PC-9 (cell line): ENCODE measurements at regions not wholly inside any gene's neighbourhood (a gene's known extent, or its start where the extent isn't known, plus 50 kb on each side); places are given as distances from the start of the nearest gene placed in this dataset.

Experiments
- BruUV-seq: library from RNA; stranded (reverse); fragments of 400-500 nt; replicated peaks from 2 replicates; lab custom pipeline; 2021; lab: Mats Ljungman, UMichigan
- CTCF ChIA-PET: fragments of 300-600 bp; sonication (Branson Sonifier 250); formaldehyde crosslinking; loops from one replicate; lab custom pipeline; 2022; ENCODE audit warnings: antibody characterized with exemption; lab: Charles Lee
- POLR2A ChIA-PET: fragments of 300-600 bp; sonication (Branson Sonifier 250); formaldehyde crosslinking; loops from one replicate; lab custom pipeline; 2022; ENCODE audit warnings: antibody characterized with exemption; ENCODE audit not compliant: unreplicated experiment; lab: Charles Lee
- DNase-seq, 2 experiments: peaks; one replicate each; pipeline versions ENCODE4 v3.0.0 to v3.0.0-alpha.2; 2015 to 2022; ENCODE audit warnings: mixed read lengths in 1 of 2
- H2AFZ ChIP-seq: fragments of 200-600 bp; sonication (generic); 2 replicates; pipeline ENCODE4 v1.8.1; 2017; ENCODE audit warnings: antibody characterized with exemption
- H3F3A ChIP-seq: fragments of 200-600 bp; sonication (generic); 2 replicates; pipeline ENCODE4 v1.8.1; 2017; ENCODE audit warnings: antibody characterized with exemption, mild to moderate bottlenecking, low read depth; ENCODE audit not compliant: insufficient read depth
- H3K27ac ChIP-seq: fragments of 200-600 bp; sonication (generic); 2 replicates; pipeline ENCODE4 v1.6.1; 2016; ENCODE audit warnings: mixed run types
- H3K27me3 ChIP-seq: fragments of 200-600 bp; sonication (generic); 2 replicates; pipeline ENCODE4 v1.6.1; 2016; ENCODE audit warnings: low read depth, mixed run types; ENCODE audit not compliant: insufficient read depth
- H3K36me3 ChIP-seq: fragments of 200-600 bp; sonication (generic); 2 replicates; pipeline ENCODE4 v1.6.1; 2016; ENCODE audit warnings: low read depth, mixed run types
- H3K4me1 ChIP-seq: fragments of 200-600 bp; sonication (generic); replicated peaks from 2 replicates; pipeline ENCODE4 v1.6.1; 2016; ENCODE audit warnings: mixed run types; ENCODE audit not compliant: insufficient read depth
- H3K4me2 ChIP-seq: fragments of 200-600 bp; sonication (generic); 2 replicates; pipeline ENCODE4 v1.6.1; 2017; ENCODE audit warnings: mixed run types
- H3K4me3 ChIP-seq: fragments of 200-600 bp; sonication (generic); 2 replicates; pipeline ENCODE4 v1.6.1; 2016; ENCODE audit warnings: mixed run types
- H3K79me2 ChIP-seq: fragments of 200-600 bp; sonication (generic); 2 replicates; pipeline ENCODE4 v1.6.1; 2017; ENCODE audit warnings: low read depth, mixed run types
- H3K9me2 ChIP-seq: fragments of 200-600 bp; sonication (generic); 2 replicates; pipeline ENCODE4 v1.8.1; 2017; ENCODE audit warnings: mild to moderate bottlenecking; ENCODE audit not compliant: insufficient read depth
- H3K9me3 ChIP-seq: fragments of 200-600 bp; sonication (generic); 2 replicates; pipeline ENCODE4 v1.8.1; 2016; ENCODE audit warnings: low read depth; ENCODE audit not compliant: insufficient read depth
- H4K20me1 ChIP-seq: fragments of 200-600 bp; sonication (generic); 2 replicates; pipeline ENCODE4 v1.8.1; 2017; ENCODE audit not compliant: insufficient read depth
- EZH2 ChIP-seq: fragments of 200-600 bp; sonication (generic); IDR thresholded peaks from 2 replicates; pipeline ENCODE4 v1.8.0; 2017; ENCODE audit warnings: antibody characterized with exemption, low read depth
- intact Hi-C: fragments of 100-400 bp; cut with micrococcal nuclease; formaldehyde crosslinking; loops from one replicate; pipeline ENCODE4 v1.10.0; 2022; ENCODE audit not compliant: unreplicated experiment
- TF ChIP-seq, protein P1 (sequence below): fragments of 200-600 bp; sonication (generic); conservative IDR thresholded peaks from 2 replicates; pipeline ENCODE4 v1.6.1; 2017; ENCODE audit warnings: mixed run types, antibody characterized with exemption, mild to moderate bottlenecking, moderate library complexity

DNA sequence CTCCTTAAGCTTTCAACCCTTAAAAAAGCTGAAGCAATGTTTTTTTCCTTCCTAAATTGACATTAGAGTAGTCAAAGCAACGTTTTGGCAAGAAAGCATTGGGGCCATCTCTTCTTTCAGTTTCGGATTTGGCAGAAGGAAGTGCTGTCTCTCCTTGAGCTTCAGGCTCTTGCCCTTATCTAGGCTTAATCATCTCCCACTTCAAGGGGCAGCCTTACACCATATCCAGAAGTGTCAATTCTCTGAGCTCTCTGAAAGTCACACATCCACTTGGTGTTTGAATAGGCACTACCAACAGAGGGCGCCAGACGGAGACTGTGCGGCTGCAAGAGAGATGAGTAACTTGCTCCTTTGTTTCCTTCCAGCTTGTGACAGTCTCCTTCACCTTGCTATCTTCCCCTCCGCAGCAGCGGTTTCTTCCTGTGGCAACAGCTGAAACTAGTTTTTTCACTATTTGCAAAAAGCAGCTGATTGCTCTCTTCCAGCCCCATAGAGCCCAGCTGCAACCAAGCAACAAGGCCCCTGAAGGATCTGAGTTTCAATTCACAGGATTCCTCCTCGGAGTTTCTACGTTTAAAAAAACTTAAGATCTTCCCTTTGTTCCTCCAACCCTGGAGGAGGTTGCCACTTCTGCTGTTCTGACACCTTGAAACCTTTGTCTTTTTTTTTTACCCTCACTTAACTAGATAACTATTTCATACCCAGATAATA is 147.0 kb upstream of the SLCO3A1 start:
- peak; percentile 57 to 60 for DNase-seq
- peak overlapping the region; percentile 31 for H3K4me2 ChIP-seq
- no peak overlapping the region for H3K27ac ChIP-seq
- no peak overlapping the region for H2AFZ ChIP-seq
- TF ChIP-seq, protein P1, sequence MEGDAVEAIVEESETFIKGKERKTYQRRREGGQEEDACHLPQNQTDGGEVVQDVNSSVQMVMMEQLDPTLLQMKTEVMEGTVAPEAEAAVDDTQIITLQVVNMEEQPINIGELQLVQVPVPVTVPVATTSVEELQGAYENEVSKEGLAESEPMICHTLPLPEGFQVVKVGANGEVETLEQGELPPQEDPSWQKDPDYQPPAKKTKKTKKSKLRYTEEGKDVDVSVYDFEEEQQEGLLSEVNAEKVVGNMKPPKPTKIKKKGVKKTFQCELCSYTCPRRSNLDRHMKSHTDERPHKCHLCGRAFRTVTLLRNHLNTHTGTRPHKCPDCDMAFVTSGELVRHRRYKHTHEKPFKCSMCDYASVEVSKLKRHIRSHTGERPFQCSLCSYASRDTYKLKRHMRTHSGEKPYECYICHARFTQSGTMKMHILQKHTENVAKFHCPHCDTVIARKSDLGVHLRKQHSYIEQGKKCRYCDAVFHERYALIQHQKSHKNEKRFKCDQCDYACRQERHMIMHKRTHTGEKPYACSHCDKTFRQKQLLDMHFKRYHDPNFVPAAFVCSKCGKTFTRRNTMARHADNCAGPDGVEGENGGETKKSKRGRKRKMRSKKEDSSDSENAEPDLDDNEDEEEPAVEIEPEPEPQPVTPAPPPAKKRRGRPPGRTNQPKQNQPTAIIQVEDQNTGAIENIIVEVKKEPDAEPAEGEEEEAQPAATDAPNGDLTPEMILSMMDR = peak; percentile 92
- TF ChIP-seq EZH2 = no peak
- no peaks in the 10 kb centered on the region for H3K27me3 ChIP-seq
- no peaks in the 10 kb centered on the region for H3K9me2 ChIP-seq
- no peaks in the 10 kb centered on the region for H3K9me3 ChIP-seq
- POLR2A ChIA-PET = no interaction called here
- H3K4me3 ChIP-seq = no peak overlapping the region
- H3K79me2 ChIP-seq = no peaks in the 10 kb centered on the region
- CTCF ChIA-PET = interaction anchor here (0.5 to 1.1 kb wide), 11 partner anchors 13 to 404 kb away, joined by 3 to 20 read pairs (median 4); partner anchors contain the start of gene SLCO3A1
- no peaks in the 10 kb centered on the region for H4K20me1 ChIP-seq
- H3F3A ChIP-seq = no peaks in the 10 kb centered on the region
- peaks cover 14% of the 10 kb centered on the region for H3K4me1 ChIP-seq
- H3K36me3 ChIP-seq = no peaks in the 10 kb centered on the region
- intact Hi-C loops = loop anchor here (1.0 to 10.0 kb wide), 7 partner anchors 147 to 403 kb away; partner anchors contain the start of gene SLCO3A1
- BruUV-seq = no TSS peak

DNA sequence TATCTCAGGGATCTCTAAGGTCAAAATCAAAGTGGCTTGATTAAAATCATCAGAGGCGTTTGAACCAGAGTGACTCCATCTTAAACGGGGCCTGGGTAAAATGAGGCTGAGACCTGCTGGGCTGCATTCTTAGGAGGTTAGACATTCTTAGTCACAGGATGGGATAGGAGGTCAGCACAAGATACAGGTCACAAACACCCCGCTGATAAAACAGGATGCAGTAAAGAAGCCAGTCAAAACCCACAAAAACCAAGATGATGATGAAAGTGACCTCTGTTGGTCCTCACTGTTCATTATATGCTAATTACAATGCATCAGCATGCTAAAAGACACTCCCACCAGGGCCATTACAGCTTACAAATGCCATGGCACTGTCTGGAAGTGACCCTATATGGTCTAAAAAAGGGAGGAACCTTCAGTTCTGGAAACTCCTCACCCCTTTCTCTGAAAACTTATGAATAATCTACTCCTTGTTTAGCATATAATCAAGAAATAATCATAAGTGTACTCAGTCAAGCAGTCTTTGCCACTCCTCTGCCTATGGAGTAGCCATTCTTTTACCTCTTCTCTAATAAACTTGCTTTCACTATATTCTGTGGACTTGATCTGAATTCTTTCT is 143.3 kb upstream of the SLCO3A1 start:
- Histone ChIP-seq H4K20me1 (no peaks in the 10 kb centered on the region), H3K4me2 (peak overlapping the region; percentile 40), H3K27me3 (no peaks in the 10 kb centered on the region), H3K79me2 (no peaks in the 10 kb centered on the region), H3K36me3 (no peaks in the 10 kb centered on the region), H3K4me3 (no peak overlapping the region), H3F3A (no peaks in the 10 kb centered on the region), H3K4me1 (peaks cover 14% of the 10 kb centered on the region), H3K9me3 (no peaks in the 10 kb centered on the region), H3K27ac (peak overlapping the region; percentile 31), H3K9me2 (no peaks in the 10 kb centered on the region), H2AFZ (0 out of 2 replicates have a peak overlapping the region, but pooled peaks have one; percentile 15)
- no TSS peak for BruUV-seq
- DNase-seq = peak; percentile 32 to 80
- intact Hi-C loops = loop anchor here (5.0 kb wide), 1 partner anchor 132 kb away; no protein-coding TSS in a partner anchor
- TF ChIP-seq EZH2 = no peak
- TF ChIP-seq, protein P1 = no peak
- POLR2A ChIA-PET = no interaction called here
- CTCF ChIA-PET = no interaction called here

DNA sequence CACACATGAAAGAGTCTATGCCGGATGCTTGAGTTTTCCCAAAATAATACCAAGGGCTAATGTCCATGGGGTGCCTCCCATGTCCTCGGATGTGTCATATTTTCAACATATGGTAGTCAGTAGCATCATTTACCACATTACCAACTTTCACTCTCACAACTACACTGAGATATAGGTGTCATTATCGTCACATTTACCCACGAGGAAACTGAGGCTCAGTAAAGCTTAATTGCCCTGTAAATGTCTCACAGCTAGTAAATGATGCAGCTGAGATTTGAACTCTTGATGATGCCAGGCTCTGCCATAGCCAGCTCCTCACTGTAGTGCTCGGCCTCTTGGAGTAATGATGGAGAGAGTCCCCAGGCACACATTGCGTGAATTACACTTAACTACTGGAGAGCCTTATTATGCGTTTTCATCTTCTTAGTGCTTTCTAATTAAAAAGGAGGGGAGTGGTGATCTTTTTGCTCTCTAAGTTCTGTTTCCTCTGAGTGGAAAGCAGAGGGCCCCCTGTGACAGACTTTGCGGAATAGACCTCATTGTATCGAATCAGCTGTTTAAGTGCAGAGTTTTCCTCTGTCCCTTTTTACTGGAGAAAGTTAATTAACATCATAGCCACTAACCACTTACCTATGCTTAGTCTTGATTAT is 142.0 kb upstream of the SLCO3A1 start:
- CTCF ChIA-PET = interaction anchor here (0.6 kb wide), 1 partner anchor 139 kb away, joined by 3 read pairs; no protein-coding TSS in a partner anchor
- TF ChIP-seq EZH2 = no peak
- TF ChIP-seq, protein P1 = no peak
- Histone ChIP-seq H3K4me1 (peaks cover 14% of the 10 kb centered on the region), H3K79me2 (no peaks in the 10 kb centered on the region), H3K9me3 (no peaks in the 10 kb centered on the region), H3K27ac (no peak overlapping the region), H3K9me2 (no peaks in the 10 kb centered on the region), H3F3A (no peaks in the 10 kb centered on the region), H3K27me3 (no peaks in the 10 kb centered on the region), H3K4me2 (no peak overlapping the region), H3K4me3 (no peak overlapping the region), H2AFZ (no peak overlapping the region), H3K36me3 (no peaks in the 10 kb centered on the region), H4K20me1 (no peaks in the 10 kb centered on the region)
- POLR2A ChIA-PET = no interaction called here
- no TSS peak for BruUV-seq
- intact Hi-C loops = loop anchor here (5.0 kb wide), 1 partner anchor 131 kb away; no protein-coding TSS in a partner anchor
- DNase-seq = no peak
